Natural killer cell (primary cell): ENCODE measurements at regions not wholly inside any gene's neighbourhood (a gene's known extent, or its start where the extent isn't known, plus 50 kb on each side); places are given as distances from the start of the nearest gene placed in this dataset.

Experiments used
- ATAC-seq, 3 donors: fragments of 150-1000 bp in 2 of 3; fragments of 200-7000 bp in 1 of 3; cut with Tn5 transposase; 1 replicate in 1 of 3; 2 replicates in 2 of 3; pipeline ENCODE4 v1.10.0; 2021; ENCODE audit warnings: mild to moderate bottlenecking in 2 of 3, moderate library complexity in 2 of 3
- DNase-seq, 2 donors: peaks; one replicate each; pipeline versions ENCODE4 v3.0.0 to v3.0.0-alpha.2; 2013 to 2021; ENCODE audit warnings: mixed read lengths in 1 of 2
- H3K27ac ChIP-seq: one replicate; pipeline ENCODE4 v1.5.1; 2013; ENCODE audit warnings: mild to moderate bottlenecking, low read length
- H3K27me3 ChIP-seq: one replicate; pipeline ENCODE4 v1.6.1; 2013; ENCODE audit warnings: low read length; ENCODE audit not compliant: control insufficient read depth, insufficient read depth
- H3K36me3 ChIP-seq: one replicate; pipeline ENCODE4 v1.6.1; 2013; ENCODE audit warnings: low read length; ENCODE audit not compliant: control insufficient read depth, insufficient read depth
- H3K4me1 ChIP-seq: one replicate; pipeline ENCODE4 v1.6.1; 2013; ENCODE audit warnings: low read length; ENCODE audit not compliant: control insufficient read depth, insufficient read depth
- H3K4me3 ChIP-seq: one replicate; pipeline ENCODE4 v1.5.1; 2013; ENCODE audit warnings: low read length
- H3K9me3 ChIP-seq: one replicate; pipeline ENCODE4 v1.6.1; 2013; ENCODE audit warnings: low read length; ENCODE audit not compliant: control insufficient read depth, insufficient read depth
- H3K27ac Mint-ChIP-seq, 2 donors: one replicate each; pipeline ENCODE4 v1.8.0; 2022; ENCODE audit warnings: mild to moderate bottlenecking in 2 of 2, mixed read lengths in 2 of 2, moderate library complexity in 1 of 2
- H3K27me3 Mint-ChIP-seq, 2 donors: one replicate each; pipeline ENCODE4 v1.8.0; 2022; ENCODE audit warnings: low read depth in 2 of 2, mixed read lengths in 2 of 2
- H3K36me3 Mint-ChIP-seq: one replicate; pipeline ENCODE4 v1.8.0; 2022; ENCODE audit warnings: mixed read lengths
- H3K4me1 Mint-ChIP-seq, 2 donors: one replicate each; pipeline ENCODE4 v1.8.0; 2022; ENCODE audit warnings: mixed read lengths in 2 of 2
- H3K4me3 Mint-ChIP-seq: one replicate; pipeline ENCODE4 v1.8.0; 2022; ENCODE audit warnings: mild to moderate bottlenecking, moderate library complexity, mixed read lengths
- H3K9me3 Mint-ChIP-seq, 2 donors: one replicate each; pipeline ENCODE4 v1.8.0; 2022; ENCODE audit warnings: mixed read lengths in 2 of 2
- CTCF ChIP-seq: fragments of 200-600 bp; IDR thresholded peaks from one replicate; pipeline ENCODE4 v1.8.0; 2022; ENCODE audit warnings: antibody characterized with exemption
- WGBS: methylation state at CpG from one replicate; pipeline ENCODE4 v1.1.7; 2013; ENCODE audit warnings: missing lambda C conversion rate; ENCODE audit not compliant: insufficient coverage; 5-methylcytosine and 5-hydroxymethylcytosine counted together
- intact Hi-C: fragments of 100-400 bp; cut with micrococcal nuclease; formaldehyde crosslinking; loops from one replicate; pipeline ENCODE4 v1.14.2; 2022

- H3K36me3 ChIP-seq = no peaks in the 10 kb centered on the region
- 97% methylated on average over 3 of the region's 3 CpGs for WGBS
These were observed 699.0 kb upstream of the CITED2 start for GRCh38 chr6:140073456-140073855.

DNA sequence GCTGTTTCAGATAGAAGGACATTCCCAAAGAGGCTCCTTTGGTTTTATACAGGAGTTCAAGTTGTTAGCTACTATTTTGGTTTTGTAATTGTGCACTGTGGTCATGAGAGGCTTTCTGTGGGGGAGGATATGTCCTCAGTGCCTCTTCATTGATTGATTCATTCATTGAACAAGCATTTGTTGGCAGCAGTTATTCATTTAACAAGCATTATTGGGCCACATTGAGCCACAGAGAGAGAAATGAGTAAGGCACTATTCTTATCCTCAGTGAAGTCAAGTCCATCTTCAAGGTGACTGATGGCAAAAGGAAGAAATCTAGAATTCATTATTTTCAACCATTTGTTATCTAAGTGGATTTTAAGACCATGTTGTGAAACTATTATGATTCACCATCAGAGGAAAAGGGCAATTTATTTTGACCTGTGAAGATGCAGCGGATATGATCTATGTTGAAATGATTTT lies 697.2 kb upstream of the CITED2 start:
- H3K9me3 Mint-ChIP-seq = no peaks in the 10 kb centered on the region
- no peak overlapping the region for H3K27ac Mint-ChIP-seq
- TF ChIP-seq CTCF = no peak
- no peak for DNase-seq
- H3K4me3 Mint-ChIP-seq = no peak overlapping the region
- no peak overlapping the region for H3K4me3 ChIP-seq
- H3K27ac ChIP-seq = no peak overlapping the region
- no peaks in the 10 kb centered on the region for H3K36me3 Mint-ChIP-seq
- ATAC-seq = no peak
- WGBS = no CpG with 5 or more reads among the region's 1 CpG
- no peaks in the 10 kb centered on the region for H3K4me1 ChIP-seq
- intact Hi-C loops = no loop called here
- H3K9me3 ChIP-seq = no peaks in the 10 kb centered on the region
- H3K27me3 ChIP-seq = no peaks in the 10 kb centered on the region
- H3K36me3 ChIP-seq = no peaks in the 10 kb centered on the region
- H3K4me1 Mint-ChIP-seq = no peaks in the 10 kb centered on the region
- peaks cover 0 to 3% of the 10 kb centered on the region in 2 donors for H3K27me3 Mint-ChIP-seq

More at GRCh38 chr6:140073456-140073855, 699.0 kb upstream of the CITED2 start:
- H3K27me3 Mint-ChIP-seq = peaks cover 0 to 3% of the 10 kb centered on the region in 2 donors
- Histone ChIP-seq H3K4me1 (no peaks in the 10 kb centered on the region), H3K27ac (no peak overlapping the region), H3K4me3 (no peak overlapping the region), H3K9me3 (no peaks in the 10 kb centered on the region), H3K27me3 (no peaks in the 10 kb centered on the region)
- no peak for TF ChIP-seq CTCF
- H3K9me3 Mint-ChIP-seq = no peaks in the 10 kb centered on the region
- no peaks in the 10 kb centered on the region for H3K4me1 Mint-ChIP-seq
- no peak overlapping the region for H3K27ac Mint-ChIP-seq
- H3K4me3 Mint-ChIP-seq = no peak overlapping the region
- intact Hi-C loops = no loop called here
- no peak for ATAC-seq
- no peaks in the 10 kb centered on the region for H3K36me3 Mint-ChIP-seq
- no peak for DNase-seq

GRCh38 chr6:140070846-140071473 lies 696.5 kb upstream of the CITED2 start:
- Mint-ChIP-seq H3K4me1 (no peaks in the 10 kb centered on the region), H3K36me3 (no peaks in the 10 kb centered on the region), H3K27me3 (no peaks in the 10 kb centered on the region), H3K4me3 (no peak overlapping the region), H3K9me3 (no peaks in the 10 kb centered on the region), H3K27ac (no peak overlapping the region)
- H3K4me1 ChIP-seq = no peaks in the 10 kb centered on the region
- H3K36me3 ChIP-seq = no peaks in the 10 kb centered on the region
- WGBS = 91% methylated on average over 2 of the region's 3 CpGs
- no peak for DNase-seq
- ATAC-seq = no peak
- TF ChIP-seq CTCF = no peak
- no peaks in the 10 kb centered on the region for H3K9me3 ChIP-seq
- no peak overlapping the region for H3K27ac ChIP-seq
- no peaks in the 10 kb centered on the region for H3K27me3 ChIP-seq
- intact Hi-C loops = no loop called here
- no peak overlapping the region for H3K4me3 ChIP-seq

DNA sequence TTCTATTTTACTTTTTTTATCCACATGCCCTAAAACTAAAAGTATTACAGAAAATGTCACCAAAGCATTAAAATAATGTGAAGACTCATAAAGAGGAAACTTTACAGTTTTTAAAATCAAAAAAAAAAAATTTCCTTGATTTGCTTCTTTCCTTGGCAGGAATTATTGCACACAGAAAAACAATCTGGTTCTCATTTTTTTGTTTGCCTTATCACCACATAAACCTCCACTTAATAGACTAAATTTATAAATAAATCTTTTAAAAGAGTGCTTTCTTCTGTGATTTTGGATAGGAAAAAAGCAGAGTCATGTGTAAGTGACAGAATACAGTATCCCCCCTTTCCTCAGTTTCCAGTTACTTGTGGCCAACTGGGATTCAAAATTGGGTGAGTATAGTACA lies 695.1 kb upstream of the CITED2 start:
- H3K36me3 ChIP-seq = no peaks in the 10 kb centered on the region
- H3K4me3 ChIP-seq = no peak overlapping the region
- intact Hi-C loops = no loop called here
- Mint-ChIP-seq H3K9me3 (no peaks in the 10 kb centered on the region), H3K27me3 (no peaks in the 10 kb centered on the region), H3K4me1 (no peaks in the 10 kb centered on the region), H3K36me3 (no peaks in the 10 kb centered on the region), H3K4me3 (no peak overlapping the region), H3K27ac (no peak overlapping the region)
- DNase-seq = no peak
- H3K27me3 ChIP-seq = no peaks in the 10 kb centered on the region
- no peak for ATAC-seq
- no peak overlapping the region for H3K27ac ChIP-seq
- no peaks in the 10 kb centered on the region for H3K4me1 ChIP-seq
- TF ChIP-seq CTCF = no peak
- H3K9me3 ChIP-seq = no peaks in the 10 kb centered on the region
